ENCODE measurements at regions not wholly inside any gene's neighbourhood (a gene's known extent, or its start where the extent isn't known, plus 50 kb on each side); places are given as distances from the start of the nearest gene placed in this dataset.

DNA sequence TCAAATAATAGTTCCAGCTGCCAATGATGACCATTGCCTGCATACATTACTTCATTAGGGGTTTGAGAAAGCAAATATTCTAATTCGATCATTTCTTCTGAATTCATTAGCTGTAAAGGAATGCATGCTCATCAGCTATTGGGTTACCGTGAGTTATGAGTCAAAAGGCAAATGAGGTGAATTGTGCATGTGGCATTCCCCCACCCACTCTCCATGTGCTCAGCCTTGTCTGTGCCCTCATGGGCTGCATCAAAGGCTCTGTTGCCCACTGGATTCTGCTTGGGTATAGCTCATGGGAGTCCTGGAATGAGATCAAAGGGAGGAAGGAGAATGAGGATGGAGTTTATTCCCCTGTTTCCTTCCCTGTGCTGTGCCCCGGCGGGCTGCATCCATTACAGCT, 99.3 kb upstream of the CHRNA7 start:
- H3K9me3 ChIP-seq (ENCODE audit: control extremely low read depth in 1 of 5, control insufficient read depth in 4 of 5, insufficient read depth in 2 of 5, low read depth in 1 of 5, low read length in 4 of 5): no peaks in the 10 kb centered on the region
- 93% methylated on average over 4 of the region's 4 CpGs for WGBS (ENCODE audit: insufficient coverage)
- DNase-seq: no peak
- H3K4me1 ChIP-seq (ENCODE audit: control extremely low read depth in 1 of 4, control insufficient read depth in 4 of 4, insufficient read depth in 4 of 4, low read length in 3 of 4): no peaks in the 10 kb centered on the region
- H3K27me3 ChIP-seq (replicated peaks in 2 of 5; ENCODE audit: control insufficient read depth in 4 of 5, insufficient read depth in 5 of 5, low read length in 4 of 5): peaks cover 0 to 10% (median 2%) of the 10 kb centered on the region in 5 experiments
- no peak overlapping the region for H3K27ac ChIP-seq (ENCODE audit: insufficient read depth in 1 of 2, low read depth in 1 of 2, low read length in 2 of 2, poor library complexity in 1 of 2, severe bottlenecking in 2 of 2)
- POLR2A ChIA-PET: no interaction called here
- CTCF ChIA-PET: no interaction called here
- H3K4me3 ChIP-seq (ENCODE audit: control insufficient read depth in 1 of 7, extremely low read depth in 1 of 7, insufficient read depth in 4 of 7, low read depth in 2 of 7, low read length in 6 of 7): no peak overlapping the region
- H3K36me3 ChIP-seq (ENCODE audit: control insufficient read depth in 4 of 4, insufficient read depth in 4 of 4, low read length in 3 of 4): no peaks in the 10 kb centered on the region

DNA sequence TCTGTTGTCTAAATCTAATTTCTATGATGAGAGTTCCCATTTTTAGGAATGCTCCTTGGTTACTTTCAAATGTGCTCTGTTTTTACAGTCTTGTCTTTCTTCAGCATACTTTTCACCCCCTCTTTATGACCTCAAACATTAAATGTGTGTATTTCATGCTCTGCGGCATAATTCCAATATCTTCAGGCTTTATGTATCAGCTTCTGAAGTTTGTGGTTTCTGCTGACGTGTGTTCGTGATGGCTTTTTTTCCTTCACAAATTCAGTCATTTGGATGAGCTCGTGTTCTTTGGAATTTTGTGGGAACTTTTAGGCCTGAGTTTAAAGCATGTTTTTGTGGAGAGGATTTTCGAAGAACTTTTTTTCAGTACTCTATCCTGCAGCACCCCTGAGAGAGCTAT, 97.7 kb upstream of the CHRNA7 start:
- H3K4me3 ChIP-seq (ENCODE audit: control insufficient read depth in 1 of 7, extremely low read depth in 1 of 7, insufficient read depth in 4 of 7, low read depth in 2 of 7, low read length in 6 of 7): no peak overlapping the region
- no peak for DNase-seq
- POLR2A ChIA-PET: no interaction called here
- peaks cover 0 to 10% (median 2%) of the 10 kb centered on the region in 5 experiments for H3K27me3 ChIP-seq (replicated peaks in 2 of 5; ENCODE audit: control insufficient read depth in 4 of 5, insufficient read depth in 5 of 5, low read length in 4 of 5)
- 100% methylated on average over 4 of the region's 5 CpGs for WGBS (ENCODE audit: insufficient coverage)
- no peaks in the 10 kb centered on the region for H3K4me1 ChIP-seq (ENCODE audit: control extremely low read depth in 1 of 4, control insufficient read depth in 4 of 4, insufficient read depth in 4 of 4, low read length in 3 of 4)
- CTCF ChIA-PET: no interaction called here
- no peaks in the 10 kb centered on the region for H3K9me3 ChIP-seq (ENCODE audit: control extremely low read depth in 1 of 5, control insufficient read depth in 4 of 5, insufficient read depth in 2 of 5, low read depth in 1 of 5, low read length in 4 of 5)
- H3K27ac ChIP-seq (ENCODE audit: insufficient read depth in 1 of 2, low read depth in 1 of 2, low read length in 2 of 2, poor library complexity in 1 of 2, severe bottlenecking in 2 of 2): no peak overlapping the region
- H3K36me3 ChIP-seq (ENCODE audit: control insufficient read depth in 4 of 4, insufficient read depth in 4 of 4, low read length in 3 of 4): no peaks in the 10 kb centered on the region

DNA sequence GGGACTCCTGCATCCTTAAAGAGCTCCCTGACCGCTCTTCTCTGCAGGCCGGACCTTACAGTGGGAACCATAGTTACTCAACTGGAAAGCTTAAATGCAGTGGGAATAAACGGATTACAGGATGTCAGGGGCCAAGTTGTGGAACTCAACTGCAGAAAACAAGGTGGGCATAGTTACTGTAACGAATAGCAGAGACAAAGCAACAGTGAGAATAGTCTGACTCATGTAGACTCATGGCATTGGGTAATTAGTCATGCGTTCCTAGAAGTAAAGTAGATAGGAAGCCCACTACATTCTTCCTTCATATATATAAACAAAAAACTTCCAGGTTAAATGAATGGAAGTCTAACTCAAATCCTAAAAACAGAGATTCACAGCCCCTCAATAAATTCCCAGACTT, 95.5 kb upstream of the CHRNA7 start:
- peaks cover 0 to 10% (median 2%) of the 10 kb centered on the region in 5 experiments for H3K27me3 ChIP-seq (replicated peaks in 2 of 5; ENCODE audit: control insufficient read depth in 4 of 5, insufficient read depth in 5 of 5, low read length in 4 of 5)
- ChIA-PET POLR2A (no interaction called here), CTCF (no interaction called here)
- H3K9me3 ChIP-seq (ENCODE audit: control extremely low read depth in 1 of 5, control insufficient read depth in 4 of 5, insufficient read depth in 2 of 5, low read depth in 1 of 5, low read length in 4 of 5): no peaks in the 10 kb centered on the region
- no peak for DNase-seq
- no peak overlapping the region for H3K27ac ChIP-seq (ENCODE audit: insufficient read depth in 1 of 2, low read depth in 1 of 2, low read length in 2 of 2, poor library complexity in 1 of 2, severe bottlenecking in 2 of 2)
- H3K4me3 ChIP-seq (ENCODE audit: control insufficient read depth in 1 of 7, extremely low read depth in 1 of 7, insufficient read depth in 4 of 7, low read depth in 2 of 7, low read length in 6 of 7): no peak overlapping the region
- no peaks in the 10 kb centered on the region for H3K4me1 ChIP-seq (ENCODE audit: control extremely low read depth in 1 of 4, control insufficient read depth in 4 of 4, insufficient read depth in 4 of 4, low read length in 3 of 4)
- no peaks in the 10 kb centered on the region for H3K36me3 ChIP-seq (ENCODE audit: control insufficient read depth in 4 of 4, insufficient read depth in 4 of 4, low read length in 3 of 4)
- 68% methylated on average over 4 of the region's 5 CpGs for WGBS (ENCODE audit: insufficient coverage)

DNA sequence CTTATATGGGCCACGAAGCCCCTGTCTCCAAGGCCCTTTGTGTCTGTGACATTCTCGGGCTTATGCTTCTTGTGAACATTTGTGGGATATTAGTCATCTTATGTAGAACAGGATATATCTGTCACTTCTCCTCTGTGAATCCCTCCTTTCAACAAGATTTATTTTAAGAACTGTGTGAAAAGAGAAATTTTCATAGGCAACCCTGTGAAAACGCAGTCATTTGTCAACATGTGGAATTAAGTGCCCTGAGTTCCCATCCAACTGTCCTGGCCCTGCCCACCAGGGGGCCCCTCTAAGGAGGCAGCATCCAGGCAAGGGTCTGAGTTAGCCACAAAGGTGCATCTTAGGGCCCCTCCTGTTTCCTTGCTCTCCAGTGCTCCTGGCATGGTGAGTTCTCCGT, 76.8 kb upstream of the CHRNA7 start:
- Histone ChIP-seq H3K27me3 (replicated peaks in 2 of 5; ENCODE audit: control insufficient read depth in 4 of 5, insufficient read depth in 5 of 5, low read length in 4 of 5) (peaks cover 1 to 6% (median 3%) of the 10 kb centered on the region in 5 experiments), H3K36me3 (ENCODE audit: control insufficient read depth in 4 of 4, insufficient read depth in 4 of 4, low read length in 3 of 4) (no peaks in the 10 kb centered on the region), H3K27ac (ENCODE audit: insufficient read depth in 1 of 2, low read depth in 1 of 2, low read length in 2 of 2, poor library complexity in 1 of 2, severe bottlenecking in 2 of 2) (no peak overlapping the region), H3K4me3 (ENCODE audit: control insufficient read depth in 1 of 7, extremely low read depth in 1 of 7, insufficient read depth in 4 of 7, low read depth in 2 of 7, low read length in 6 of 7) (no peak overlapping the region), H3K9me3 (ENCODE audit: control extremely low read depth in 1 of 5, control insufficient read depth in 4 of 5, insufficient read depth in 2 of 5, low read depth in 1 of 5, low read length in 4 of 5) (peaks cover 0 to 15% (median 4%) of the 10 kb centered on the region in 5 experiments), H3K4me1 (ENCODE audit: control extremely low read depth in 1 of 4, control insufficient read depth in 4 of 4, insufficient read depth in 4 of 4, low read length in 3 of 4) (no peaks in the 10 kb centered on the region)
- ChIA-PET CTCF (interaction anchor here (1.0 kb wide), 1 partner anchor 21 kb away, joined by 3 read pairs; no protein-coding TSS in a partner anchor), POLR2A (no interaction called here)
- DNase-seq: no peak
- 71% methylated on average over 2 of the region's 4 CpGs for WGBS (ENCODE audit: insufficient coverage)

DNA sequence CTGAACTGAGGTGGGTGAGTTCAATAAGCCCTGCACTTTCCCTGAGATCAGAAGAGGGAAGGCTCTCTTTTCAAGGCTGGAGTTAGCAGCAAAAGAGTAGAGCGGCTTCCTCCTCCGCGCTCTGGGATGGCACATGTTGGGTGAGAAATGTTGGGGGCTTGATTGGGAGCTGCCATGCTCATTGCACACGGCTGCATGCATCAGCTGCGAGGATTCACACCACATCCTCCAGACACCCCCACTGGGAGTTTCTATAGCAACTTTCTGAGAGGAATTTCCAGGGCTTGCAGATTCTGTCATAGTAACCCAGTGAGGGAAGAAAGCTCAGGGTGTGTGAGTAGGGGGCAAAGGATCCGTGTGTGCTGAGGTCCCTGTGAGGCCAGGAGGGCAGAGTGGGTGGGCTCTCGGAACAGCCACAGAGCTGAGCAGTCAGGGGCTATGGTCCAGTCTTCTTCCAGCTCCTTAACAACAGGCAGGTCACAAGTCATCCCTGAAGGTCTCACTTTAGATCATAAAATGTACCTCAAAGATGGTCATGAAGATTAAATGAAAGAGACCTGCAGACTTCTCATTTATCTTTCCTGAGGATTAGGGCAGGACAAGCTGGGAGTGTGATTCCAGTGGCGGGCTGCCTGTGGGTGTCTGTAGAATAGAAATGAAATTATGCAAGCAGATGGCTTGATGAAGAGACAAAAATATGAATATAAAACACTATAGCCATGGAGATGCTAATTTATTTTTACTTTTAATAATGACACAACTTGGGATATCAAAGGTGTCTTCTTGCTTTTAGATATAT, 75.7 kb upstream of the CHRNA7 start:
- Histone ChIP-seq H3K4me3 (ENCODE audit: control insufficient read depth in 1 of 7, extremely low read depth in 1 of 7, insufficient read depth in 4 of 7, low read depth in 2 of 7, low read length in 6 of 7) (no peak overlapping the region), H3K36me3 (ENCODE audit: control insufficient read depth in 4 of 4, insufficient read depth in 4 of 4, low read length in 3 of 4) (no peaks in the 10 kb centered on the region), H3K9me3 (ENCODE audit: control extremely low read depth in 1 of 5, control insufficient read depth in 4 of 5, insufficient read depth in 2 of 5, low read depth in 1 of 5, low read length in 4 of 5) (peaks cover 0 to 17% (median 4%) of the 10 kb centered on the region in 5 experiments), H3K27me3 (replicated peaks in 2 of 5; ENCODE audit: control insufficient read depth in 4 of 5, insufficient read depth in 5 of 5, low read length in 4 of 5) (peaks cover 1 to 6% (median 3%) of the 10 kb centered on the region in 5 experiments), H3K4me1 (ENCODE audit: control extremely low read depth in 1 of 4, control insufficient read depth in 4 of 4, insufficient read depth in 4 of 4, low read length in 3 of 4) (no peaks in the 10 kb centered on the region), H3K27ac (ENCODE audit: insufficient read depth in 1 of 2, low read depth in 1 of 2, low read length in 2 of 2, poor library complexity in 1 of 2, severe bottlenecking in 2 of 2) (no peak overlapping the region)
- POLR2A ChIA-PET: no interaction called here
- CTCF ChIA-PET: interaction anchor here (1.0 to 1.2 kb wide), 2 partner anchors 20 to 75 kb away, joined by 3 read pairs; no protein-coding TSS in a partner anchor
- 94% methylated on average over 2 of the region's 8 CpGs for WGBS (ENCODE audit: insufficient coverage)
- DNase-seq: no peak

DNA sequence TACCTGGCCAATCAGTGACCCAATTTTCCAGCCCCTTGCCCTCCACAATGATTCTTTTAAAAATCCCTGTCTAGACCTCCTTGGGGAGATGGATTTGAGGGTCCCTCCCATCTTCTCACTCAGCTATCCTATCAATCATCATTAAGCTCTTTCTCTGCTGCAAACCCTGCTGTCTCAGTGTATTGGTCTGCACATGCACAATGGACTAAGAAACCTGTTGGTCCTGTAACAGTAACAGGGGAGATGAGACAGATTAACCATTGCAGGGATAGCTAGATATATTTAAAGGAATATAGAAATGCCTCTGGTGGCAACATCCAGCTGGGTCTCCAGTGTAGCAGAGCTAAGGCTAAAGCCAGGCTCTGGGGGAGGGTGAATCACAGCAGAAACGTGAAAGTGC, 74.6 kb upstream of the CHRNA7 start:
- Histone ChIP-seq H3K36me3 (ENCODE audit: control insufficient read depth in 4 of 4, insufficient read depth in 4 of 4, low read length in 3 of 4) (no peaks in the 10 kb centered on the region), H3K9me3 (ENCODE audit: control extremely low read depth in 1 of 5, control insufficient read depth in 4 of 5, insufficient read depth in 2 of 5, low read depth in 1 of 5, low read length in 4 of 5) (peaks cover 0 to 20% (median 8%) of the 10 kb centered on the region in 5 experiments), H3K4me1 (ENCODE audit: control extremely low read depth in 1 of 4, control insufficient read depth in 4 of 4, insufficient read depth in 4 of 4, low read length in 3 of 4) (no peaks in the 10 kb centered on the region), H3K27me3 (replicated peaks in 2 of 5; ENCODE audit: control insufficient read depth in 4 of 5, insufficient read depth in 5 of 5, low read length in 4 of 5) (peaks cover 1 to 6% (median 2%) of the 10 kb centered on the region in 5 experiments), H3K4me3 (ENCODE audit: control insufficient read depth in 1 of 7, extremely low read depth in 1 of 7, insufficient read depth in 4 of 7, low read depth in 2 of 7, low read length in 6 of 7) (no peak overlapping the region), H3K27ac (ENCODE audit: insufficient read depth in 1 of 2, low read depth in 1 of 2, low read length in 2 of 2, poor library complexity in 1 of 2, severe bottlenecking in 2 of 2) (no peak overlapping the region)
- WGBS (ENCODE audit: insufficient coverage): 40% methylated on average over 1 of the region's 1 CpG
- no peak for DNase-seq
- ChIA-PET POLR2A (no interaction called here), CTCF (interaction anchor here (1.1 to 1.2 kb wide), 2 partner anchors 22 to 74 kb away, joined by 3 read pairs; no protein-coding TSS in a partner anchor)

DNA sequence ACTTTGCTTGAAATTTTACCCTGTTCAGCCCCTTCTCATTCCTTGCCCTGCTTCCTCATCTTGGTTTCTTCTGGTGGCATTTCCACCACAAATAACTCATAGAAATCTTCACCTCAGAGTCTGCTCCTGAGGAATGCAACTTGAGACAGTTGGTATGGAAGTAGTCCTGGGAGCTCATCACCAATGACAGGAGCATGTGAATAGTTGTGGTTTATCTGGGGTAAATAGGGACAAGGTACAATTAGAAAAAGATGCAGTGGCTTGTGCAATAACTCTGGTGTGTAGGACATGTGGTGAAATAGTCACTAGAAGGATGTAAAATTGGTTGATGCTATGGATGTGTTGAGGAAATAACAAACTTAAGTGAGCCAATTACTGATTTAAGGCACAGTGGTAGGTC, 72.7 kb upstream of the CHRNA7 start:
- no peaks in the 10 kb centered on the region for H3K36me3 ChIP-seq (ENCODE audit: control insufficient read depth in 4 of 4, insufficient read depth in 4 of 4, low read length in 3 of 4)
- POLR2A ChIA-PET: no interaction called here
- DNase-seq: no peak
- H3K4me1 ChIP-seq (ENCODE audit: control extremely low read depth in 1 of 4, control insufficient read depth in 4 of 4, insufficient read depth in 4 of 4, low read length in 3 of 4): no peaks in the 10 kb centered on the region
- H3K4me3 ChIP-seq (ENCODE audit: control insufficient read depth in 1 of 7, extremely low read depth in 1 of 7, insufficient read depth in 4 of 7, low read depth in 2 of 7, low read length in 6 of 7): no peak overlapping the region
- CTCF ChIA-PET: no interaction called here
- H3K27me3 ChIP-seq (replicated peaks in 2 of 5; ENCODE audit: control insufficient read depth in 4 of 5, insufficient read depth in 5 of 5, low read length in 4 of 5): peaks cover 0 to 1% (median 0%) of the 10 kb centered on the region in 5 experiments
- H3K9me3 ChIP-seq (ENCODE audit: control extremely low read depth in 1 of 5, control insufficient read depth in 4 of 5, insufficient read depth in 2 of 5, low read depth in 1 of 5, low read length in 4 of 5): peaks cover 0 to 20% (median 8%) of the 10 kb centered on the region in 5 experiments
- no peak overlapping the region for H3K27ac ChIP-seq (ENCODE audit: insufficient read depth in 1 of 2, low read depth in 1 of 2, low read length in 2 of 2, poor library complexity in 1 of 2, severe bottlenecking in 2 of 2)
